GM12873 (cell line): ENCODE measurements at regions not wholly inside any gene's neighbourhood (a gene's known extent, or its start where the extent isn't known, plus 50 kb on each side); places are given as distances from the start of the nearest gene placed in this dataset.

Experiments used
- CTCF ChIP-seq: IDR thresholded peaks from 2 replicates; pipeline ENCODE4 v1.5.1; 2012; ENCODE audit warnings: low read depth, mild to moderate bottlenecking, moderate library complexity, low read length, control low read depth; ENCODE audit not compliant: insufficient read depth; ENCODE audit errors: missing control alignments

- TF ChIP-seq CTCF = no peak
These were observed 256.2 kb upstream of the SKOR2 start for GRCh38 chr18:47507651-47508050.

GRCh38 chr18:47506897-47507296 is 255.4 kb upstream of the SKOR2 start:
- TF ChIP-seq CTCF = no peak

- no peak for TF ChIP-seq CTCF
These were observed 250.5 kb upstream of the SKOR2 start for GRCh38 chr18:47501946-47502345.

- TF ChIP-seq CTCF = no peak
These were observed 249.5 kb upstream of the SKOR2 start for GRCh38 chr18:47500930-47501329.

DNA sequence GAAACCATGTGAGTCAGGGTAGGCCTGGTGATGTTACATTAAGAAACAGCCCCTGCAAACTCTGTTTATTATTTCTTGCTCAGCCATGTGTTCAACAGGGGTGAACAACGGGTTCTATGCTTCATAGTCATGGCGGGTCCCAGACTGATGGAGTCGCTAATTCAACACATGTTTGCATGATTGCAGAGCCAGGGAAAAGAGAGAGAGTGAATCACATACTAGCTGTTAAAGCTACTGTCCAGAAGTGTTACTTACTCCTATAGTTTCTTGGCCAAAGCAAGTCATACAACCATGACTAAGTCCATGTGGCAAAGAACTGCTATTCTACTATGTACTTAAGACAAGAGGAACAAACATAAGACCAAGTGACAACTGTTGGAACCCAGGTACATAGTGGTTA is 241.2 kb upstream of the SKOR2 start:
- TF ChIP-seq CTCF = no peak

DNA sequence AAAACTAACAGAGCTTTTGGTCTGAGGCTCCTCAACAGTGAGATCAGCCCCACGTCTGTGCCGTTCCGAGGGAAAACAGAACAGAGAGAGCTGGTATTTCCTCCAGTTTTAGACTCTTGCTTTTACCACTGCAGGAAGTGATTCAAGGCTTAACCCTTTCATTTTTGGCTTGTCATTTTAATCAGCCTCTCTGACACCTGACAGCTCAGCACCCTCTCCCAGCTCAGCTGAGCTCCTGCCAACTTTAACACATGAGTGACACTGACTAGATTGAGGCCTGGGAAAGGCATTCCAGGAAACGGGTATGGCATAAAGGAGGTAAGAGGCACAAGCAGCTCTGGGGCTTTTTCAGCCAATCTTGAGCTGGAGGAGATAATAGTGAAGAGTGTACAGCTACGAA is 239.4 kb upstream of the SKOR2 start:
- no peak for TF ChIP-seq CTCF

DNA sequence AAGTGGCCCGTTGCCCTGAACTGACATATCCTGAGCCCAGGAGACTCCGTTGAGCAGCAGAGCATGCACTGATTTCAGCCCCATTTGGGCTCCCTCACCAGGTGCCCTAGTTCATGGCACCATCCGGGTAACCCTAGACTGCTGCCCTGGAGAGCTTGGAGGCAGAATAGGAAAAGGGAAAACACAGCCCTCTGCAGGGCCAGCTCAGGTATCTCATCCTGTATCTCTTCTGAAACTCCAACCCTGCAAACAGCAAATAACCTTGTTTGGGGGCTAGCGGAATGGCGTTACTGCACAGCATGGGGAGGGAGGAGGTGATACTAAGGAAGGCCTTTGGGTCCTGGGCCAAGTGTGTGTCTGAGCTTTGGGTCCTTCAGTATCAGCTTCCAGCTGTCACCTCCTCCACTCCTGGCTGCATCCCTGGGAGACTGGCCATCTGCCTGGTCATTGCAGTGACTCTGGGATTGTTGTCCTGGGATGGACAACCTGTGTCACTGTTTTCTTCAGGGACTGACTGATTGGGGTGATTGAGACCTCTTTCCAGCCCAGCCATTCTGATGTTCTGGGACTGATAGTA is 233.8 kb upstream of the SKOR2 start:
- no peak for TF ChIP-seq CTCF
